ENCODE measurements at regions not wholly inside any gene's neighbourhood (a gene's known extent, or its start where the extent isn't known, plus 50 kb on each side); places are given as distances from the start of the nearest gene placed in this dataset.

GRCh38 chr4:41851621-41852020 lies 83.6 kb upstream of the TMEM33 start:
- TF ChIP-seq MXI1 (IDR thresholded peaks at IDR 0.05; ENCODE audit: borderline replicate concordance, low read depth, low read length) (no peak), SMC3 (IDR thresholded peaks at IDR 0.05; ENCODE audit: low read depth, low read length) (no peak), MAFK (IDR thresholded peaks at IDR 0.05; ENCODE audit: low read depth, low read length) (no peak), RCOR1 (IDR thresholded peaks at IDR 0.05; ENCODE audit: insufficient replicate concordance, low read length) (no peak), POLR2A (IDR thresholded peaks at IDR 0.05; ENCODE audit: low read depth, low read length) (no peak), CTCF (conservative IDR thresholded peaks at IDR 0.05; ENCODE audit: low read depth, low read length) (no peak), RAD21 (IDR thresholded peaks at IDR 0.05; ENCODE audit: low read length) (no peak), FOS (IDR thresholded peaks at IDR 0.05; ENCODE audit: low read depth, low read length) (no peak), RFX5 (IDR thresholded peaks at IDR 0.05; ENCODE audit: low read depth, low read length) (no peak), CHD1 (IDR thresholded peaks at IDR 0.05; ENCODE audit: low read depth, low read length) (no peak), ELK1 (IDR thresholded peaks at IDR 0.05; ENCODE audit: borderline replicate concordance, low read depth, low read length) (no peak)
